22Rv1 (cell line): ENCODE measurements at regions not wholly inside any gene's neighbourhood (a gene's known extent, or its start where the extent isn't known, plus 50 kb on each side); places are given as distances from the start of the nearest gene placed in this dataset.

Experiments
- CTCF ChIP-seq: fragments of 450-650 bp; IDR thresholded peaks from 2 replicates; pipeline ENCODE4 v1.5.1; 2017; ENCODE audit warnings: mild to moderate bottlenecking
- ZFX ChIP-seq: fragments of 450-650 bp; IDR thresholded peaks from 2 replicates; pipeline ENCODE4 v1.6.1; 2017; ENCODE audit warnings: antibody characterized with exemption, borderline replicate concordance

DNA sequence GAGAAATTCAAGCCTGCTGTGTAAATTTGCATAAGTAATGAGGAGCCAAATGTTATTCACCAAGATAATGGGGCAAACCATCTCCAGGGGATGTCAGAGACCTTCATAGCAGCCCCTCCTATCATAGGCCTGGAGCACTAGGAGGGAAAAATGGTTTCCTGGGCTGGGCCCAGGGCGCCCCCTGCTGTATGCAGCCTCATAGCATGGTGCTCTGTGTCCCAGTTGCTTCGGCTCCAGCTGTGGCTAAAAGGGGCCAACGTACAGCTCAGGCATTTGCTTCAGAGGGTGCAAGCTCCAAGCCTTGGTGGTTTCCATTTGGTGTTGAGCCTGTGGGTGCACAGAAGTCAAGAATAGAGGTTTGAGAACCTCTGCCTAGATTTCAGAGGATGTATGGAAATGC lies 859.3 kb downstream of the RPA4 start:
- TF ChIP-seq CTCF (peak; percentile 17; the same call in 1 of the 2 replicates), ZFX (no peak)
